T-helper 17 cell (primary cell): ENCODE measurements at regions not wholly inside any gene's neighbourhood (a gene's known extent, or its start where the extent isn't known, plus 50 kb on each side); places are given as distances from the start of the nearest gene placed in this dataset.

Experiments used
- ATAC-seq: fragments of 150-1000 bp; cut with Tn5 transposase; 2 replicates; pipeline ENCODE4 v1.10.0; 2021; ENCODE audit warnings: mild to moderate bottlenecking, moderate library complexity
- DNase-seq, 3 donors: peaks; one replicate each; pipeline versions ENCODE4 v3.0.0 to v3.0.0-alpha.2; 2020 to 2021
- H3K9me3 ChIP-seq: one replicate; pipeline ENCODE4 v1.7.0; 2013; ENCODE audit warnings: low read length, mild to moderate bottlenecking; ENCODE audit not compliant: control insufficient read depth, poor library complexity, severe bottlenecking
- H3K27ac Mint-ChIP-seq: one replicate; pipeline ENCODE4 v1.8.0; 2022; ENCODE audit warnings: mild to moderate bottlenecking, moderate library complexity, mixed read lengths
- H3K27me3 Mint-ChIP-seq: one replicate; pipeline ENCODE4 v1.8.0; 2022; ENCODE audit warnings: mixed read lengths
- H3K36me3 Mint-ChIP-seq: one replicate; pipeline ENCODE4 v1.8.0; 2022; ENCODE audit warnings: low read depth, mixed read lengths
- H3K4me1 Mint-ChIP-seq: one replicate; pipeline ENCODE4 v1.8.0; 2022; ENCODE audit warnings: mild to moderate bottlenecking, mixed read lengths
- H3K4me3 Mint-ChIP-seq: one replicate; pipeline ENCODE4 v1.8.0; 2022; ENCODE audit warnings: mild to moderate bottlenecking, moderate library complexity, mixed read lengths

DNA sequence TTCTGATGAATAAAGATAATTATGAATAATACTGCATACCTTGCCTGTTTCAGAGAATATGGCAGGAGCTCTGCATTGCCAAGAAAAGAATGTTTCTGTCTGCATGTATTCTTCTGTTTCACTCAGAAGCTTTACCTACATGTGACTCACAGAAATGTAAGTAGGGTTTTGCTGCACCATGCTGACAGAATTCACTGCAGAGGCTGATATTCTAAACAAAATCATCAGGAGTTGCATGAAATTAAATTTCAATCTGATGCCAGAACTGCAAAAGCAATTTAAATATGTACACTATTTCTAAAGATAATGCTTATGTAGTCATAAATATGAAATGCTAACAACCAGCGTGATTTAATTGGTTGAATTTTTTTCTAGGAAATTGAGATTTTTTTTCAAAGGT lies 332.8 kb upstream of the FSHR start:
- DNase-seq: no peak
- H3K36me3 Mint-ChIP-seq: no peaks in the 10 kb centered on the region
- no peaks in the 10 kb centered on the region for H3K4me1 Mint-ChIP-seq
- ATAC-seq: no peak
- no peaks in the 10 kb centered on the region for H3K9me3 ChIP-seq
- no peak overlapping the region for H3K27ac Mint-ChIP-seq
- no peak overlapping the region for H3K4me3 Mint-ChIP-seq
- no peaks in the 10 kb centered on the region for H3K27me3 Mint-ChIP-seq

DNA sequence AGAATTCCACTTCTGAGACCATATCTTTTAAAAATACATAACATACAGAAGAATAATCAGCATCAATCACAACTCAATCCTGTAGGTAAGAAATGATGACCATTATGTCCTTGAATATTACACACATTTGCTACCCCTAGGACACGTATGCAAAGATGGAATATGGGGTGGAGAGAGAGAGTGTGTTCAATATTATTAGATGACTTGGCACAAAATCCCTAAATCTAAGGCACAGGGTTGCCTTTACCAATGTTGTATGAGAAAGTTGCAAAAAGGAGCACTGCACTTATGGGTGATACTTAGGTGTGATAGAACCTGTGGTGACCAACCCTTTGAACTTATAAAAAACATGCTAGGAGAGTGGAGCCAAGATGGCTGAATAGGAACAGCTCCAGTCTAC lies 326.2 kb upstream of the FSHR start:
- Mint-ChIP-seq H3K27ac (no peak overlapping the region), H3K36me3 (no peaks in the 10 kb centered on the region), H3K27me3 (no peaks in the 10 kb centered on the region), H3K4me3 (no peak overlapping the region), H3K4me1 (no peaks in the 10 kb centered on the region)
- no peak for DNase-seq
- H3K9me3 ChIP-seq: no peaks in the 10 kb centered on the region
- ATAC-seq: no peak

DNA sequence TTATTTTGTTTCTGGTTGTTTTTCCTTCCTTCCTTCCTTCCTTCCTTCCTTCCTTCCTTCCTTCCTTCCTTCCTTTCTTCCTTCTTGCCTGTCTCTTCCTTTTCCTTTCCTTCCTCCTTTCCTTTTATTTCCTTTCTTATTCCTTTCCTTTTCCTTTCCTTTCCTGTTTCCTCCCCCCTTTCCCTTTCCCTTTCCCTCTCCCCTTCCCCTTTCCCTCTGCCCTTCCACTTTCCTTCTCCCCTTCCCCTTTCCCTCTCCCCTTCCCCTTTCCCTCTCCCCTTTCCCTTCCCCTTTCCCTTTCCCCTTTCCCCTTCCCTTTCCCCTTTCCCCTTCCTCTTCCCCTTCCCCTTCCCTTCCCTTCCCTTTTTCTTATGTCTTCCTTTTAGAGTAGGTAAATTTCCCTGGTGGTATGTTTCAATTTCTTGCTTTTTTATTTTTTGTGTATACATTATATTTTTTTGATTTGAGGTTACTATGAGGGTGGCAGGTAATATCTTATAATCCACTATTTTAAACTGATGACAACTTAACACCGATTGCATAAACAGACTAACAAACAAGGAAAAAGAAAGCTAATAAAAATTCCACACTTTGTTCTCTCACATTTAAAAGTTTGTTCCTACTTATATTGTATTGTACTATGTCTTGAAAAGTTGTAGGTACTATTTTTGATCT lies 311.0 kb upstream of the FSHR start:
- H3K4me1 Mint-ChIP-seq: no peaks in the 10 kb centered on the region
- H3K9me3 ChIP-seq: no peaks in the 10 kb centered on the region
- ATAC-seq (no peak), DNase-seq (no peak)
- H3K27ac Mint-ChIP-seq: no peak overlapping the region
- H3K27me3 Mint-ChIP-seq: no peaks in the 10 kb centered on the region
- no peaks in the 10 kb centered on the region for H3K36me3 Mint-ChIP-seq
- no peak overlapping the region for H3K4me3 Mint-ChIP-seq

DNA sequence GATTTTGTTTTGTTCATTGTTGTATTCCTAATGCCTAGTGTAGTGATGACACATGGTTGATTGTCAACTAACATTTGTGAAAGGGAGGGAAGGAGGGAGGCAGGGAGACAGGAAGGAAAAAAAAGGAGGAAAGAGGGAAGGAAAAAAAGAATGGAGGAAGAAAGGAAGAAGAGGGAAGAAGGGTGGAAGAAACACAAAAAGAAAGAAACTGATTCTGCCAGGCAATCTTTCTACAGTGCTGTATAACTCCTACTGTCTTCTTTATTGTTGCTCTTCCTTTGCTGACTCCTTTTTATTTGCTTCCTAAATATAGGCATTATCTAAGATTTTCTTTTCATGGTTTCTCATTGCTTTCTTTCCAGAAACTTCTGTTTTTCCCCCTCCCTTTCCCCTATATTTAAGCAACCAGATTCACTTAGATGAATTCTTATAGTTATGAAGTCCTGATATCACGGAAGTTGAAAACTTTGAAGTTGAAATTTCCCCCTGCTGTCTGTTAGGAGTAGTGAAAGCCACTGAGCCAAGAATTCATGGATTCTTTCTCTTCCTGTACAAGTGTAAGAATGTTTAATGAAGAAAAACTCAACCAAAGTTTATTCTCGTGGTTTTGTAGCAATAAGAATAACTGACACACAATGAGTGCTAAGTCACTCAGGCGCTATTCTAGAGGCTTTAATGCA lies 305.1 kb upstream of the FSHR start:
- Mint-ChIP-seq H3K36me3 (no peaks in the 10 kb centered on the region), H3K27me3 (no peaks in the 10 kb centered on the region), H3K27ac (no peak overlapping the region), H3K4me1 (no peaks in the 10 kb centered on the region), H3K4me3 (peak overlapping the region; percentile 2)
- DNase-seq: no peak
- H3K9me3 ChIP-seq: peaks cover 3% of the 10 kb centered on the region
- ATAC-seq: no peak

DNA sequence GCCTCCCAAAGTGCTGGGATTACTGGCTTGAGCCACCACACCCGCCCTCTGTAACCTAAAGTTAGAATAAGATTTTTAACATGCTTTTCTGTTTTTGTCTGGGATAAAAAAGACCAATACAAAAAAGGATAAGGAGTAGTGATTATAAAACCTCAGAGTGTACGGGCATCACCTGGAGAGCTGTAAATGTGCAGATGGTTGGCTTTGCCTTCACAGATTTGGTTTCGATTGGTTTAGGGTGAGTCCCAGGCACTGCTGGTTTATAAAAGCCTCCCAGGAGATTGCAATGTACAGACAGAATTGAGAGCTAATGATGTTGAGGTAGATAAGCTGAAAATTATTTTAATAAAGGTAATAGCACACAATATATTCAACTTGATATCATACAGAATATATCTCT lies 289.7 kb upstream of the FSHR start:
- ATAC-seq (no peak), DNase-seq (no peak)
- no peaks in the 10 kb centered on the region for H3K36me3 Mint-ChIP-seq
- H3K27me3 Mint-ChIP-seq: no peaks in the 10 kb centered on the region
- no peak overlapping the region for H3K27ac Mint-ChIP-seq
- no peaks in the 10 kb centered on the region for H3K9me3 ChIP-seq
- H3K4me3 Mint-ChIP-seq: no peak overlapping the region
- H3K4me1 Mint-ChIP-seq: no peaks in the 10 kb centered on the region

DNA sequence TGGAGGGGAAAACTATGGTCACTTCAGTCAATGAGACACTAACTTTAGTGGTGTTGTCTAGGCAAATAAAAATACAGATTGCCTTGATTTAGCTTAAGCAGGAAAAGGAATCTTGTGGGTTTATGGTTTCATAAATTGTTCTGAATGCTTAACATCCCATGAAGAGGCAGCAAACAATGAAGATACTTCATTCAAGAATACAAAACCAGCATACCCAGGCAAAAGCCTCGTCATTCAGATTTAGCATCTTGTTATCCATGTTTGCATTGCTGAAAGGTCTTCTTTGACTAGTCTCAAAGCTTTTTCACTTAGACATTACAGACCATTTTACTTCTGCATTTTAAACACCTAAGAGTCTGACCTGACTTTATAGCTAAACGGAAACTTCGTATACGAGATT lies 272.7 kb upstream of the FSHR start:
- peaks cover 3% of the 10 kb centered on the region for H3K9me3 ChIP-seq
- DNase-seq: no peak
- no peaks in the 10 kb centered on the region for H3K27me3 Mint-ChIP-seq
- no peak overlapping the region for H3K27ac Mint-ChIP-seq
- no peaks in the 10 kb centered on the region for H3K4me1 Mint-ChIP-seq
- H3K4me3 Mint-ChIP-seq: no peak overlapping the region
- H3K36me3 Mint-ChIP-seq: no peaks in the 10 kb centered on the region
- ATAC-seq: no peak

DNA sequence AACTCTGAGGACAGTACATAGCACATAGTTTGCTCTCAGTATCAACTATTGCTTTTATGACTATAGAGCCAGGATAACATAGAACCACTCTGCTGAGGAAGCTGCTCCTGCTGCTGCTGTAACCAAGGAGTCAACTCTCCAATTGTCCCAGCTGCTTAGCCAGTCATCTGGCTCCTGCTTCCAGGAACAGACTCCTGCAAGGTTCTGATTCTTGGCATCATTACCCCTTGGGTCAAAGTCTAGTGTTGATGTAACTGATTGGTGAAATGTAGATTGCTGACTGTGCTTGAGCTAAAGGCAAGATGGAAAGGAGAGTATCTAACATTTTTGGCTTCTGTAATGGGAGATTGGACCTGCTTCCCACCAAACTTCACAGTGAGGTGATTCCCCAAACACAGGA lies 261.9 kb upstream of the FSHR start:
- no peaks in the 10 kb centered on the region for H3K36me3 Mint-ChIP-seq
- no peaks in the 10 kb centered on the region for H3K4me1 Mint-ChIP-seq
- DNase-seq (no peak), ATAC-seq (no peak)
- no peaks in the 10 kb centered on the region for H3K27me3 Mint-ChIP-seq
- no peaks in the 10 kb centered on the region for H3K9me3 ChIP-seq
- no peak overlapping the region for H3K4me3 Mint-ChIP-seq
- H3K27ac Mint-ChIP-seq: no peak overlapping the region

DNA sequence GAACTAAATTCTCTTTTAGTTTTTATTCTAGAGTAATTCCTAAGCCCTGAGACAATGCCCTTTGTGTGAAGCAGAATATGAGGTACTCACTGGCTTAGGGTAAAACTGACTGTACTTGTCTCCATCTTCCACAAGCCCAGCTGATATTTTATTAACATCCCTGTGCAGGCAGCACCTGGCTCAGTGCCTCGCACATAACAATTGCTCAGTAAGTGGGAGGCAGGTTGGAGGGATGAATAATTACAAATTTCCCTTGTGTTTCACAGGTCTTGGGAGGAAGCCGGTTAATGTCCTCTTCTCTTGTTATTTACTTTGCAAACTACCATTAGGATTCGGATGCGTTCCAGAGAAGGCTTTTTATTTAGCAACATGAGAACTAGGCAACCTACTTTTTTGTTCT lies 249.8 kb upstream of the FSHR start:
- ATAC-seq: no peak
- Mint-ChIP-seq H3K27me3 (no peaks in the 10 kb centered on the region), H3K27ac (no peak overlapping the region)

DNA sequence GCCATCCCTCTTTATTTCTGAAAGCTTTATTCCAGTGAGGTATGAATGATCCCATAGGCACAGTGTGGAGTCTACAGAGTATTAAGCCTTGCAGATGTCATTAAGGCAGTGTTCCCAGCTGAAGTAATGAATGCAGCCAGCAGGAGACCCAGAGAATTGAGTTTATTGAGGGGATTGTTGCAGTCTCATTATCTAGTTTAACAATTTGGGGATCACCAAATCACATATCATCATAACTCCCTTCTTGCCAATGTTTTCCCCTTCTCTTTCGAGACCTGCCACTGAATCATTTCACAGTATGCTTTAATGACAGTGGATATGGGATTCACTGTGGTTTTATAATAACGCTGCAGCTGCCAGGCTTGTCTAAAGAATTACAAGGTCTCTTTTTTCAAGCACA lies 249.3 kb upstream of the FSHR start:
- no peak for ATAC-seq
- H3K36me3 Mint-ChIP-seq: no peaks in the 10 kb centered on the region
- H3K27me3 Mint-ChIP-seq: no peaks in the 10 kb centered on the region
- no peak overlapping the region for H3K27ac Mint-ChIP-seq
- H3K4me1 Mint-ChIP-seq: no peaks in the 10 kb centered on the region
- DNase-seq: no peak
- H3K4me3 Mint-ChIP-seq: no peak overlapping the region
- no peaks in the 10 kb centered on the region for H3K9me3 ChIP-seq

More for the DNA sequence above, 249.8 kb upstream of the FSHR start:
- no peak for DNase-seq
- no peaks in the 10 kb centered on the region for H3K4me1 Mint-ChIP-seq
- no peaks in the 10 kb centered on the region for H3K9me3 ChIP-seq
- H3K4me3 Mint-ChIP-seq: no peak overlapping the region
- H3K36me3 Mint-ChIP-seq: no peaks in the 10 kb centered on the region

DNA sequence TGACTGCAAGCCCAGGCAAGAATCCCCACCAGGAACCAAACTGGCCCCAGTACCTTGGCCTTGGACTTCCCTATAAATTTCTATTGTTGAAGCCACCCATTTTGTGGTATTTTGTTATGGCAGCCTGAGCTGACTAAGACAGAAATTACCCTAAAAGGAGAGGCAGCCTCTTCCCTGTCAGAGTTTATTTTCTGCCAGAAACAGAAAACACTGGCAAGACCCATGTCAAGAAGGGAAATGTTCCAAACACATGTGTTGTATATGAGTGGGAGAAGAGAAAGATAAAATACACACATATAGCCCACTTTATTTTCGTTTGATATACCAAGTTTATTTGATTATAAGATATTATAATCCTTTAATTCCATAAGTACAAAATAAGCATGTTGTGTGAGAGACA lies 225.1 kb upstream of the FSHR start:
- no peaks in the 10 kb centered on the region for H3K9me3 ChIP-seq
- no peak overlapping the region for H3K4me3 Mint-ChIP-seq
- no peaks in the 10 kb centered on the region for H3K4me1 Mint-ChIP-seq
- DNase-seq (no peak), ATAC-seq (no peak)
- H3K36me3 Mint-ChIP-seq: no peaks in the 10 kb centered on the region
- no peaks in the 10 kb centered on the region for H3K27me3 Mint-ChIP-seq
- H3K27ac Mint-ChIP-seq: no peak overlapping the region

DNA sequence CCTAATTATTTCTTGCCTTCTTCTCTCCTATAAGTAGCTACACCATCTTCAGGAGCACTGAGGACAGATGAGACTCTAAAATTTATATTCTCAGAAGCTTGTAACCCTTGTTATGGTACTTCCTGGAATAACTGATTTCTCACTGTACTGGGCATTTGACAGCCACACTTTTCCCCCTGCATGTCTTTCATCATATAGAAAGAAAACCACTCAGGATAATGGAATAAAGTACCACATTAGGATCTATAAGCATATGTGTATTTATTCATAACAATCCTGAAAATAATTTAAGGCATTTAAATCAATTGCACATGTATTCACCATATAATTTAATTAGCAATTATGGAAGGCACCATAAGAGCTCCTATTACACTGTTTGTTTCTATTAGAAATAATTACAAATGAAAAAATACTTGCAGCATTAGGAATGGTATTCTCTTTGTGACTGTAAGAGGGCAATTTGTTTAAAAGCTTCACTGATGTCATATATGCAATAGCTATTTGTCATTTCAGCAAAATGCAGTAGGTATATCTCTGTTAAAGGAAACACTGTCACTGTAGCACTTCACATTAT lies 216.9 kb upstream of the FSHR start:
- H3K4me1 Mint-ChIP-seq: no peaks in the 10 kb centered on the region

DNA sequence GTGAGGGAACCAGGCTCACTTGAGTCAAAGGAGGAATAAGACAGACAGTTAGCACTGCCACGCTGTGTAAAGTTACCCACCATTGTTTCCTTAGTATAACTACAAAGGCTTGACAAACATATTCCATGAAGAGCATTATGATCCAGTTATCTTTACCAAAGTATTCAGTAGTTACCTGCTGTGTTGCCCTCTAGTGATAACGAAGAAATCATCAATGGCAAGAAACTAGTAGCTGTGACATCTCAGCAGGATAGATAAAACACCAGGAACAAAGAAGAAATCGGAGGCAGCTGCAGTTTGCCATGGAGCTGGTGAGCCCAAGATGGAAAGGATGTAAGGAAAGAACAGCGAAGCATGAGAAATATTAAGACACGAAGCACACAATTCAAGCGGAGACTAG lies 215.3 kb upstream of the FSHR start:
- H3K9me3 ChIP-seq: no peaks in the 10 kb centered on the region
- no peak overlapping the region for H3K27ac Mint-ChIP-seq
- no peaks in the 10 kb centered on the region for H3K36me3 Mint-ChIP-seq
- ATAC-seq (no peak), DNase-seq (no peak)
- no peaks in the 10 kb centered on the region for H3K27me3 Mint-ChIP-seq
- H3K4me1 Mint-ChIP-seq: no peaks in the 10 kb centered on the region
- H3K4me3 Mint-ChIP-seq: no peak overlapping the region

More for the DNA sequence above, 216.9 kb upstream of the FSHR start:
- no peaks in the 10 kb centered on the region for H3K9me3 ChIP-seq
- Mint-ChIP-seq H3K27ac (no peak overlapping the region), H3K36me3 (no peaks in the 10 kb centered on the region), H3K27me3 (no peaks in the 10 kb centered on the region), H3K4me3 (no peak overlapping the region)
- ATAC-seq: no peak
- no peak for DNase-seq

DNA sequence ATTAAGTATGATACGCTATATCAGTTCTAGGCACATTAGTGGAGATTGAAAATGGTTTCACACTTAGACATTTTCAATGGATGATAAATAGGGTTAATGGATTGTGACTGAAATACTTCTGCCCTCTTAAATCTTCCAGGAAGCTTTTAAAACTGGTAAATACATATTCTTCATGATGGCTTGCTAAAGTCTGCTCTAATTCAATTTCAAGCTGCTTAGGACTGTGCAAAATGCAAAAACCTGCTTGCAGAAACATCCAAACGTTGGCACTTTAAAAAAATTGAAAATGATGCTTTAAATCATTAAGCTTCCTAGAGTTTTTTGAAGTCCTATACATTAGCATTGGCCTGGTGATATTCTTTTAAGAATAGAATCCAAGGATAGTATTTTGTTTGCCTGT lies 214.8 kb upstream of the FSHR start:
- no peaks in the 10 kb centered on the region for H3K27me3 Mint-ChIP-seq
- H3K4me1 Mint-ChIP-seq: no peaks in the 10 kb centered on the region
- H3K9me3 ChIP-seq: no peaks in the 10 kb centered on the region
- H3K36me3 Mint-ChIP-seq: no peaks in the 10 kb centered on the region
- ATAC-seq: no peak
- no peak overlapping the region for H3K4me3 Mint-ChIP-seq
- no peak overlapping the region for H3K27ac Mint-ChIP-seq
- no peak for DNase-seq

DNA sequence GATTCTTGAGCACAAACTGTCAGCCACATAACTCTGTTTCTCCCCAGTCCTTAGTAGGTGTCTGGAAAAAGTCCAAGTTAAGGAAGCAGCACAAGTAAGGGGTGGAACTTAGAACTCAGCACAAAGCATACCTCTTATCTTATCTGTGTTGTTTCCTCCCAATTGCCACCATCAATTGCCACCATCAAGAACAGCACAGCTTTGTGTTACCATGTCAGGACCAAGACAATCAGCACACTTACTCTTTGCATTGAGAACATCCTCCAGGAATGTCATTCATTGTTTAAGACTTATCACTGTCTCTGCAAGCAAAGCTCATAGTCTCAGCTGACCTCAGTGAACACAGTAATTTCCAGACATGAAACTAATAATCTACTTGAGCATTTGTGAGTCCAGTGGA lies 212.7 kb upstream of the FSHR start:
- H3K9me3 ChIP-seq: no peaks in the 10 kb centered on the region
- no peak overlapping the region for H3K27ac Mint-ChIP-seq
- H3K4me3 Mint-ChIP-seq: no peak overlapping the region
- H3K4me1 Mint-ChIP-seq: no peaks in the 10 kb centered on the region
- no peak for DNase-seq
- H3K27me3 Mint-ChIP-seq: no peaks in the 10 kb centered on the region
- no peak for ATAC-seq
- H3K36me3 Mint-ChIP-seq: no peaks in the 10 kb centered on the region
